Parathyroid adenoma (tissue), 2 donors: ENCODE measurements at regions not wholly inside any gene's neighbourhood (a gene's known extent, or its start where the extent isn't known, plus 50 kb on each side); places are given as distances from the start of the nearest gene placed in this dataset.

Source experiments
- H2AFZ ChIP-seq: fragments of 300-600 bp; sonication (generic); one replicate; pipeline ENCODE4 v1.7.0; 2017; ENCODE audit warnings: antibody characterized with exemption, mild to moderate bottlenecking
- H3K27ac ChIP-seq: fragments of 300-600 bp; sonication (generic); one replicate; pipeline ENCODE4 v1.7.0; 2017
- H3K27me3 ChIP-seq: fragments of 300-600 bp; sonication (generic); one replicate; pipeline ENCODE4 v1.7.0; 2017; ENCODE audit warnings: low read length; ENCODE audit not compliant: control insufficient read depth, insufficient read depth
- H3K36me3 ChIP-seq: fragments of 300-600 bp; sonication (generic); one replicate; pipeline ENCODE4 v1.7.0; 2017; ENCODE audit warnings: low read length; ENCODE audit not compliant: control insufficient read depth, insufficient read depth
- H3K4me1 ChIP-seq: fragments of 300-600 bp; sonication (generic); one replicate; pipeline ENCODE4 v1.7.0; 2017; ENCODE audit warnings: control low read depth
- H3K4me2 ChIP-seq: fragments of 300-600 bp; sonication (generic); one replicate; pipeline ENCODE4 v1.7.0; 2017; ENCODE audit warnings: low read length
- H3K4me3 ChIP-seq: fragments of 300-600 bp; sonication (generic); one replicate; pipeline ENCODE4 v1.7.0; 2017; ENCODE audit warnings: low read depth, low read length
- H3K79me2 ChIP-seq: fragments of 300-600 bp; sonication (generic); one replicate; pipeline ENCODE4 v1.7.0; 2017; ENCODE audit warnings: control low read depth
- H3K9ac ChIP-seq: fragments of 300-600 bp; sonication (generic); one replicate; pipeline ENCODE4 v1.7.0; 2017; ENCODE audit warnings: mild to moderate bottlenecking
- H3K9me3 ChIP-seq: fragments of 300-600 bp; sonication (generic); one replicate; pipeline ENCODE4 v1.7.0; 2017; ENCODE audit warnings: low read length; ENCODE audit not compliant: control insufficient read depth
- CTCF ChIP-seq: fragments of 300-600 bp; sonication (generic); IDR thresholded peaks from one replicate; pipeline ENCODE4 v1.7.0; 2017; ENCODE audit warnings: antibody characterized with exemption, mild to moderate bottlenecking
- donor health status: primary hyperparathyroidism.

- H3K36me3 ChIP-seq: no peaks in the 10 kb centered on the region
- H3K27me3 ChIP-seq: no peaks in the 10 kb centered on the region
- no peak overlapping the region for H3K9ac ChIP-seq
- no peak overlapping the region for H3K4me3 ChIP-seq
- H3K4me1 ChIP-seq: no peaks in the 10 kb centered on the region
- TF ChIP-seq CTCF: no peak
- no peaks in the 10 kb centered on the region for H3K79me2 ChIP-seq
- H2AFZ ChIP-seq: no peak overlapping the region
- no peaks in the 10 kb centered on the region for H3K9me3 ChIP-seq
- no peak overlapping the region for H3K4me2 ChIP-seq
- no peak overlapping the region for H3K27ac ChIP-seq
Observed at GRCh38 chr11:88039476-88040147, 135.6 kb downstream of the RAB38 start.

DNA sequence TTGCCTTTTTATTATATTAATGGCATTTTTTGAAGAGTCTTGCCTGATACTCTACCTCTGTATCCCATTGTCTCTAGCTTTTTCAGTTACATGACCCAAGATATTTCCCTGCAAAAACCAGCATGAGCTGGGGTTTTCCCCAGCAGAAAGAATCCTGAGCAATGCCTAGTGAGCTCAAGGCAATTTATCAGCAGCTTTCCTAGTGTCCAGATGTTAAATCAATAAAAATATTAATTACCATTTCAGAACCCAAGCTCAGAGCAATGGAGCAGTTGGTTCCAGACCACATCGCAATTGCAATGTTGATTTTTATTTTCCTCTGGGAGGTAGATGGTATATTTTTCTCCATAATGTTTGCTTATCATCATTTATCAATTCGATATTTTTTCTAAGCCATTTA is 137.2 kb downstream of the RAB38 start:
- no peak overlapping the region for H3K4me2 ChIP-seq
- no peak for TF ChIP-seq CTCF
- no peak overlapping the region for H3K27ac ChIP-seq
- no peaks in the 10 kb centered on the region for H3K27me3 ChIP-seq
- no peaks in the 10 kb centered on the region for H3K79me2 ChIP-seq
- H3K4me3 ChIP-seq: no peak overlapping the region
- no peak overlapping the region for H2AFZ ChIP-seq
- H3K4me1 ChIP-seq: no peaks in the 10 kb centered on the region
- no peaks in the 10 kb centered on the region for H3K36me3 ChIP-seq
- H3K9me3 ChIP-seq: no peaks in the 10 kb centered on the region
- H3K9ac ChIP-seq: no peak overlapping the region

GRCh38 chr11:88036701-88037100 is 138.5 kb downstream of the RAB38 start:
- Histone ChIP-seq H3K27ac (no peak overlapping the region), H3K9ac (no peak overlapping the region), H3K36me3 (no peaks in the 10 kb centered on the region), H3K4me3 (no peak overlapping the region), H3K79me2 (no peaks in the 10 kb centered on the region), H3K27me3 (no peaks in the 10 kb centered on the region), H3K4me1 (no peaks in the 10 kb centered on the region), H3K4me2 (no peak overlapping the region), H3K9me3 (no peaks in the 10 kb centered on the region), H2AFZ (no peak overlapping the region)
- TF ChIP-seq CTCF: no peak

- Histone ChIP-seq H3K36me3 (no peaks in the 10 kb centered on the region), H3K4me1 (no peaks in the 10 kb centered on the region), H3K9me3 (no peaks in the 10 kb centered on the region), H3K4me2 (no peak overlapping the region), H3K27me3 (no peaks in the 10 kb centered on the region), H3K79me2 (no peaks in the 10 kb centered on the region), H2AFZ (no peak overlapping the region), H3K9ac (no peak overlapping the region), H3K4me3 (no peak overlapping the region), H3K27ac (no peak overlapping the region)
- TF ChIP-seq CTCF: no peak
Observed at GRCh38 chr11:88035271-88035670, 140.0 kb downstream of the RAB38 start.

DNA sequence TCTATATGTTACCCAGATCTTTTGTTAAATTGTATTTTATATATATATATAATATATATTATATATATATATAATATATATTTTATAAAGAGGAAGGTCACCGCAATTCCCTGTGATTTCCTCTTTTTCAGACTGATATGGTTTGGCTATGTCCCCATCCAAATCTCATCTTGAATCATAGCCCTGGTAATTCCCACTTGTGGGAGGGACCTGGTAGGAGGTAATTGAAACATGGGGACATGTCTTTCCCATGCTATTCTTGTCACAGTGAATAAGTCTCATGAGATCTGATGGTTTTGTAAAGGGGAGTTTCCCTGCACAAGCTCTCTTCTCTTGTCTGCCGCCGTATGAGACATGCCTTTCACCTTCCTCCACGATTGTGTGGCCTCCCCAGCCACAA is 157.6 kb downstream of the RAB38 start:
- no peak for TF ChIP-seq CTCF
- Histone ChIP-seq H3K79me2 (no peaks in the 10 kb centered on the region), H3K27me3 (no peaks in the 10 kb centered on the region), H3K9ac (no peak overlapping the region), H3K9me3 (no peaks in the 10 kb centered on the region), H2AFZ (no peak overlapping the region), H3K27ac (no peak overlapping the region), H3K4me1 (no peaks in the 10 kb centered on the region), H3K36me3 (no peaks in the 10 kb centered on the region), H3K4me3 (no peak overlapping the region), H3K4me2 (no peak overlapping the region)
